GM18909 (cell line): ENCODE measurements at regions not wholly inside any gene's neighbourhood (a gene's known extent, or its start where the extent isn't known, plus 50 kb on each side); places are given as distances from the start of the nearest gene placed in this dataset.
"Not testable (repeated sequence)": the region's sequence is repeated elsewhere in the genome, so short reads cannot be mapped to it uniquely, and the experiment has no call there.

Experiments used
- ATAC-seq: cut with Tn5 transposase; IDR thresholded peaks from one replicate; pipeline ENCODE4 v1.9.1; 2021; ENCODE audit warnings: mild to moderate bottlenecking; ENCODE audit not compliant: unreplicated experiment, poor library complexity

DNA sequence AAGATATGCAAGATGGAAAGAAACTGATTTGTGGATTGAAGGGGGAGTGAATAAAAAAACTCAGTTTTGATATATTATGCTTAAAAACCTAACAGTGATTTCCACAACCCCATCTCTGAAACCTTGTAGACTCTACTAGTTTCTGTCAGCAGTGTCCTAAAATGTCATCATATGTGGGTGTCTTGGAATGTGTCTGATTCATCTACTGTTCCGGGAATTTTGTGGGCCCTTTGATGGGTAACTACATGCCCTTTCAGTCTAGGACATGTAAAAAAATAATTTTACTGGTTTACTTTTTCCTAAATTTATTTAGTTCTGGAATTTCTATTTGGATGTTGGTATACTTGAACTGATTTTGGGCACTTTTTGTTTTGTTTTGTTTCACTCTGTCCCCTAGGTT is 118.9 kb upstream of the NMUR2 start:
- ATAC-seq: no peak

GRCh38 chr5:152527358-152528052 is 122.4 kb upstream of the NMUR2 start:
- peak; percentile 78 for ATAC-seq

DNA sequence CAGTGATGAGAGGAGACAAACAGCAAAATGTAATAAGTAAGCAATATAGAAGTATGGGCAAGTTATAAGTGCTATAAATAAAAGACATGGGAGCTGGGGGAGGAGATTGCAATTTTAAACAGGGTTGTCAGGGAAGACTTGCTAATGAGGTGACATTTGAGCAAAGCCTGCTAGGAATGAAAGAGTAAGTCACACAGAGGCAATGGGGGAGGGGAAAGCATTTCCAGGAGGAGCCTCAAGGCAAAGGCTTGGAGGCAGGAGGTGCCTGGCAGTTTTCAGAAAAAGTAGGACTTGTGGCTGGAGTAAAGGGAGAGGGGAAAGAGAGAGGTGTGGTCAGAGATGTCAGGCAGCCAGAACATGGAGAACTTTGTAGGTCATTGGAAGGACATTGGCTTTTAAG is 124.4 kb upstream of the NMUR2 start:
- ATAC-seq: no peak

GRCh38 chr5:152532714-152533113 is 127.6 kb upstream of the NMUR2 start:
- peak; percentile 48 for ATAC-seq

GRCh38 chr5:152534641-152535040 is 129.6 kb upstream of the NMUR2 start:
- ATAC-seq: no peak

DNA sequence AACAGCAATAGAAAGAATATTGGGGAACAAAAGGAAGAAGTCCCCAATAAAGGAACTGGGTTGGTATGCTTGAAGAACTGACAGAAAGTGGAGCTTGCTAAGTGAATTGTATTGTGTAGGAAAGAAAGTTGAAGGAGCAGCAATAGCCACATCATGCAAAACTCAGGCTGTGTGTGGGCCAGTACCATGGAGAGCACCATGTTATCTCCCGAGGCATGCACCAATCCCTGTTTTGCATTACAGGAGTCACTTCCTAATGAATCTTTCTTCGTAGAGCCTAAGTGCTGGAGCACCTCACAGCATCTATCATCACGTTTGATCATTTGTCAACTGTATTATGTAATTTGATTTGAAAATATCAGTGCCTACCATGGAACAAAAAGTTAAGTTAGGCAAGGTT is 137.7 kb upstream of the NMUR2 start:
- ATAC-seq: no peak

- no peak for ATAC-seq
These were observed 141.4 kb upstream of the NMUR2 start for GRCh38 chr5:152546493-152546892.

DNA sequence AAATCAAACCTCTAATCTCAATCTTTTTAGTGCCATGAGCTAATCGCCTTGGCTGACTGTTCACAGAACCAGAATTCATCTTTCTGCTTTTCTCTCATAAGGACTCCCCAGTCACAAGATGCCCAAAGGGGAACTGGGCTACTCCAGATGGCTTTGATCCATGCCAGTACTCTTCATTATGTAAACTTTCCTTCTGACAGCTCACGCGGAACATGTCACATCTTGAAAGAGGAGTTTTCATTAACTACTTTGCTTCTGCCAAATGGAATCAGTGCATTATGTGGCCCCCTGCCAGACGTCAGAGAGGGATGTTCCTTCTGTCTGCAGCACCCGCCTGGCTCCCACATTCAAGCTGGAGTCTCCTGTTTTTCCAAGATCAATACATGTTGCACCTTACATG is 142.1 kb upstream of the NMUR2 start:
- ATAC-seq: no peak

DNA sequence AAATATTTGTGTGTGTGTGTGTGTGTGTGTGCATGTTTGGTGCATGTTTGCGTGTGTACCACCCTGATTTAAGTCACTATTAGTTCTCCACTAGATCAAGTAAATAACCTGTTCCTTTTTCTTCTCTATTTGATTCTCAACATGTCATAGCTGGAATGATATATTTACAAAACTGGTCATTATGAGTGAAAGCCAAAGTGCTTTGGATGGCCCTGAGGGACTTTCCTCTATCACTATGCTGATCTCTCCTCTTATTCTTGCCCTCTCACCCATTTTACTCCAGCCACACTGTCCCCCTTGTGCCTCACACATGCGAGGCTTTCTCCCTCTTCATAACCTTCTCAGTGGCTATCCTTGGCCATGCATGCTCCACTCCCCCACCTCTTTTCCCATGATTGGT is 144.6 kb upstream of the NMUR2 start:
- no peak for ATAC-seq

DNA sequence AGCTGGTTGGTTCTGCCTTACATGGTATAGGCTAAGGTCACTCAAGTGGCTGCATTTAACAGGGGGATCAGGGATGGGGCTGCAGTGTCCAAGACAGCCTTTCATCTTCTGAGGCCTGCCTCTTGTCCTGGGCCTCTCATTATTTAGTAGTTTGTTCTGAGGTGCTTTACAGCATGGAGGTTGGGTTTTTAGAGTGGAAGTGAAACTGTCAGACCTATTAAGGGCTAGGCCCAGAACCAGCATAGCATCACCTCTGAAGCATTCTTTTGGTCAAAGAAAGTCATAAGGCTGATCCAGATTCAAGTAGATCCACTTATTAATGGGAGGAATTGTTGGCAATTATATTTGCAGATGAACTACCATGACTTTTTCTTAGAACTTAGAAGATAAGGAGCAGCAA is 146.0 kb upstream of the NMUR2 start:
- no peak for ATAC-seq

DNA sequence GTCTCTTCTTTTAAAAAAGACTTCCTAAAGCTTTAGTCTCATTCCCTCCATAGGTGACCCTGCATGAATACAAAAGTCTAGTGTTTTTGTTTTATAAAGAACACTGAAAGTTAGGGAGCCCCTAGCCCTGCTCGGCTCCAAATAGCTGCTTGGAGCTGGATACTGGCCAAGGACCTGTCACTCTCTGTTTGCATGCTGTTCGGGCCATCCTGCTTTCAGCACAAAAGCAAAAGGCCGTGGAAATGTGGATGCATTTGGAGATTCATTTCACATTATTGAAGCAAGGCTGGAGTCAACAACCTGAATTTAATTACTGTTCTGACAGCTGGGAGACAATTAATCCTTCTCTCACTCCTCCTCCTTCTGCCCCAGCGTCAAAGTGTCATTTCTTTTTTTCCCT is 151.7 kb upstream of the NMUR2 start:
- ATAC-seq: no peak

DNA sequence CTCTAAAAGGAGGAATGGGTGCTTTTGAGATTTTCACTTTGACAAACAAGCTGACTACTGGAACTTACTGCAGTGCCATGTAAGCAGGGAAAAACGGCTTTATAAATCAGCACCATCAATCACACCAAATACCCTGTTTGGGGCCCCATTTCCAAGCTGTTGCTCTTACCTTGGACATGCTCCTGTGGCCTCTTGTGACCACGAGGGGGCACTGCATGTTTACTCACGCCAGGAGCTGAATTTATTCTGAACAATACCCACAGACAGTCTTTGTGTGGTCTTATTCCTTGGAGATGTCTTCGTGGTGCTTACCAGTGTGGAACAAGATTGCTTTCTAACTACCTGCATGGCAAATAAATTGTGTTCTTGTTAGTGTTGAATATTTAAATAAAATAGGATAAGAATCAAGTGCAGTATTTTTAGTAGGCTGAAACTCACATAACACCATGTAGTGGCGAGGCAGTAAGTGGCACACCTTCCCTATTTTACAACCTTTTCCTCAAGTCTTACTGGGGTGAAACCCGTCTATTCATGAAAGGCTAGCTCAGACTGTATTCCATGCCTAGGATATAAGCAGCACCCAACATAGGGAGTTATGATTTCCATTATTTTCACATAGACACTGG is 155.5 kb upstream of the NMUR2 start:
- ATAC-seq: peak; percentile 88

GRCh38 chr5:152568016-152568415 is 162.9 kb upstream of the NMUR2 start:
- ATAC-seq: no peak

DNA sequence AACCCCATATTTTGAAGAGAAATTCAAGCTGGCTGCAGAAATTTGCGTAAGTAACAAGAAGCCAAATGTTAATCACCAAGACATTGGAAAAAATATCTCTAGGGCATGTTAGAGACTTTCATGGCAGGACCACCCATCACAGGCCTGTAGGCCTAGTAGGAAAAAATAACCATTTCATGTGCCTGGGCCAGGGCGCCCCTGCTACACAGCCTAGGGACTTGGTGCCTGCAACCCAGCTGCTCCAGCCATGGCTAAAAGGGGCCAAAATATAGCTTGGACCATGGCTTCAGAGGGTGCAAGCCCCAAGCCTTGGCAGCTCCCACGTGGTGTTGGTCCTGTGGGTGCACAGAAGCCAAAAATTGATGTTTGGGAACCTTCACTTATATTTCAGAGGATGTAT is 167.7 kb upstream of the NMUR2 start:
- ATAC-seq: no peak

GRCh38 chr5:152584103-152584502 is 179.0 kb upstream of the NMUR2 start:
- ATAC-seq: no peak

GRCh38 chr5:152592416-152592815 is 187.3 kb upstream of the NMUR2 start:
- no peak for ATAC-seq

GRCh38 chr5:152593388-152593787 is 188.3 kb upstream of the NMUR2 start:
- ATAC-seq: no peak

DNA sequence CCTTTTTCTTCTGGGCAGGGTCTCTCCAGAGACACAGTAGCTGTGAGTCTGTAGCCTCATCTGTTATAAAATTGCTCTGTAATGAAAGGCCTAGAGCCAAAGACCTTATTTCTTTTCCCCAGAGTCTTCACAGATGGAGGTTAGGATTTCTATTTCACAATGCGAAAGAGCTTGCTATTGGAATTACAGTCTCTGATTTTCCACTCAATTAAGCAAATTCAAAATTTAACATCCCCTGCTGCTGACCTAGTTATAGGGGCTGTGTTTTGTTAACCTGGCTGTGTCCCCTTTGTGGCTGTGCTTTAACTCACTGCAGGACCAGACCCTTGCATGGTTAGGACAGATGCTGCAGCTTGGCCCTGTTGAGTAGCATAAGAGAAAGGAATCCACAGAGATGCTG is 190.3 kb upstream of the NMUR2 start:
- no peak for ATAC-seq

DNA sequence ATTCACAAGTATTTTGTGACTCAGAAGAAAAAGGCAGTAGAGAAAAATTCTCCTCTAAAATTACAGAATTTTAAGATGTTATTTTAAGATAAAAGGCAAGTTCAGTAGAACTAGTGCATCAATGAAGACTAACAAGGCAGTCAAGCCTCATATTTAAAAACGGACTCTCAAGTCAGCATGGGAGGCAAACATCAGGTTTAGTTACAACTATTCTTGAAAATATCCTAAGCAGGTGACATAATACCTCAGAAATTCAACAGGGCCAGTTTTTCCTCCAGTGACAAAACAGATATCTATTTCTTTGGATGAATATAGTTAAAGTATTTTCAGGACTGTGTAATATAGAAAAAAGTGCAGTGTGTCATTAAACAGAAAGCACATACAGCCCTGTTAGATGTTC is 194.0 kb upstream of the NMUR2 start:
- no peak for ATAC-seq

GRCh38 chr5:152601806-152602732 is 197.0 kb upstream of the NMUR2 start:
- no peak for ATAC-seq

DNA sequence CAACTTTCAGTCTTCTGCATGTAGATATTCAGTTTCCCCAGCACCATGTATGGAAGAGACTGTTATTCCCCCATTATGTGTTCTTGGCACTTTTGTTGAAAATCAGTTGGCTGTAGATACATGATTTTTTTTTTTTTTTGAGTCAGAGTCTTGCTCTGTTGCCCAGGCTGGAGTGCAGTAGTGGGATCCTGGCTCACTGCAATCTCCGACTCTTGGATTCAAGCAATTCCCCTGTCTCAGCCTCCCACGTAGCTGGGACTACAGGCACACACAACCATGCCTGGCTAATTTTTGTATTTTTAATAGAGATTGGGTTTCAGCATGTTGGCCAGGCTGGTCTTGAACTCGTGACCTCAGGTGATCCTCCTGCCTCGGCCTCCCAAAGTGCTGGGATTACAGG is 201.0 kb upstream of the NMUR2 start:
- not testable (repeated sequence) for ATAC-seq
